Tibial nerve (tissue), 4 donors: ENCODE measurements at regions not wholly inside any gene's neighbourhood (a gene's known extent, or its start where the extent isn't known, plus 50 kb on each side); places are given as distances from the start of the nearest gene placed in this dataset.

ENCODE experiments used
- EP300 ChIP-seq, 2 donors: sonication (generic); formaldehyde crosslinking; IDR thresholded peaks; one replicate each; pipeline ENCODE4 v1.6.1; 2017; ENCODE audit warnings: antibody characterized with exemption in 2 of 2, mild to moderate bottlenecking in 1 of 2
- POLR2A ChIP-seq, 2 donors: fragments of 450-650 bp; IDR thresholded peaks; one replicate each; pipeline ENCODE4 v1.6.1; 2017; ENCODE audit warnings: antibody characterized with exemption in 2 of 2, mild to moderate bottlenecking in 2 of 2, moderate library complexity in 2 of 2
- TF ChIP-seq, protein P1 (sequence below), 5 experiments: fragments of 200-600 bp in 3 of 5; fragments of 450-650 bp in 2 of 5; sonication (generic) in 3 of 5; IDR thresholded peaks; one replicate each; pipeline ENCODE4 v1.5.1; 2016 to 2019; ENCODE audit warnings: antibody characterized with exemption in 5 of 5, mild to moderate bottlenecking in 3 of 5, moderate library complexity in 2 of 5

- TF ChIP-seq, protein P1, sequence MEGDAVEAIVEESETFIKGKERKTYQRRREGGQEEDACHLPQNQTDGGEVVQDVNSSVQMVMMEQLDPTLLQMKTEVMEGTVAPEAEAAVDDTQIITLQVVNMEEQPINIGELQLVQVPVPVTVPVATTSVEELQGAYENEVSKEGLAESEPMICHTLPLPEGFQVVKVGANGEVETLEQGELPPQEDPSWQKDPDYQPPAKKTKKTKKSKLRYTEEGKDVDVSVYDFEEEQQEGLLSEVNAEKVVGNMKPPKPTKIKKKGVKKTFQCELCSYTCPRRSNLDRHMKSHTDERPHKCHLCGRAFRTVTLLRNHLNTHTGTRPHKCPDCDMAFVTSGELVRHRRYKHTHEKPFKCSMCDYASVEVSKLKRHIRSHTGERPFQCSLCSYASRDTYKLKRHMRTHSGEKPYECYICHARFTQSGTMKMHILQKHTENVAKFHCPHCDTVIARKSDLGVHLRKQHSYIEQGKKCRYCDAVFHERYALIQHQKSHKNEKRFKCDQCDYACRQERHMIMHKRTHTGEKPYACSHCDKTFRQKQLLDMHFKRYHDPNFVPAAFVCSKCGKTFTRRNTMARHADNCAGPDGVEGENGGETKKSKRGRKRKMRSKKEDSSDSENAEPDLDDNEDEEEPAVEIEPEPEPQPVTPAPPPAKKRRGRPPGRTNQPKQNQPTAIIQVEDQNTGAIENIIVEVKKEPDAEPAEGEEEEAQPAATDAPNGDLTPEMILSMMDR (IDR thresholded peaks at IDR 0.05) = no peak
- TF ChIP-seq POLR2A (IDR thresholded peaks at IDR 0.05) (no peak), EP300 (IDR thresholded peaks at IDR 0.05) (no peak)
Measured at GRCh38 chr12:107400686-107401447, 284.7 kb upstream of the PWP1 start.
